ENCODE measurements at regions not wholly inside any gene's neighbourhood (a gene's known extent, or its start where the extent isn't known, plus 50 kb on each side); places are given as distances from the start of the nearest gene placed in this dataset.

GRCh38 chr4:123569541-123569940 lies 172.9 kb downstream of the SPRY1 start:
- peaks cover 3% of the 10 kb centered on the region for H3K9me3 ChIP-seq (ENCODE audit: severe bottlenecking)
- DNase-seq = no peak
- no peak overlapping the region for H3K27ac ChIP-seq
- no peaks in the 10 kb centered on the region for H3K27me3 ChIP-seq (ENCODE audit: insufficient read depth, low read depth, severe bottlenecking)
- no peak overlapping the region for H3K4me3 ChIP-seq (ENCODE audit: low read depth, low read length)
- TF ChIP-seq, protein P1, sequence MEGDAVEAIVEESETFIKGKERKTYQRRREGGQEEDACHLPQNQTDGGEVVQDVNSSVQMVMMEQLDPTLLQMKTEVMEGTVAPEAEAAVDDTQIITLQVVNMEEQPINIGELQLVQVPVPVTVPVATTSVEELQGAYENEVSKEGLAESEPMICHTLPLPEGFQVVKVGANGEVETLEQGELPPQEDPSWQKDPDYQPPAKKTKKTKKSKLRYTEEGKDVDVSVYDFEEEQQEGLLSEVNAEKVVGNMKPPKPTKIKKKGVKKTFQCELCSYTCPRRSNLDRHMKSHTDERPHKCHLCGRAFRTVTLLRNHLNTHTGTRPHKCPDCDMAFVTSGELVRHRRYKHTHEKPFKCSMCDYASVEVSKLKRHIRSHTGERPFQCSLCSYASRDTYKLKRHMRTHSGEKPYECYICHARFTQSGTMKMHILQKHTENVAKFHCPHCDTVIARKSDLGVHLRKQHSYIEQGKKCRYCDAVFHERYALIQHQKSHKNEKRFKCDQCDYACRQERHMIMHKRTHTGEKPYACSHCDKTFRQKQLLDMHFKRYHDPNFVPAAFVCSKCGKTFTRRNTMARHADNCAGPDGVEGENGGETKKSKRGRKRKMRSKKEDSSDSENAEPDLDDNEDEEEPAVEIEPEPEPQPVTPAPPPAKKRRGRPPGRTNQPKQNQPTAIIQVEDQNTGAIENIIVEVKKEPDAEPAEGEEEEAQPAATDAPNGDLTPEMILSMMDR (IDR thresholded peaks at IDR 0.05; ENCODE audit: low read depth, low read length) = no peak
- H3K36me3 ChIP-seq = no peaks in the 10 kb centered on the region

DNA sequence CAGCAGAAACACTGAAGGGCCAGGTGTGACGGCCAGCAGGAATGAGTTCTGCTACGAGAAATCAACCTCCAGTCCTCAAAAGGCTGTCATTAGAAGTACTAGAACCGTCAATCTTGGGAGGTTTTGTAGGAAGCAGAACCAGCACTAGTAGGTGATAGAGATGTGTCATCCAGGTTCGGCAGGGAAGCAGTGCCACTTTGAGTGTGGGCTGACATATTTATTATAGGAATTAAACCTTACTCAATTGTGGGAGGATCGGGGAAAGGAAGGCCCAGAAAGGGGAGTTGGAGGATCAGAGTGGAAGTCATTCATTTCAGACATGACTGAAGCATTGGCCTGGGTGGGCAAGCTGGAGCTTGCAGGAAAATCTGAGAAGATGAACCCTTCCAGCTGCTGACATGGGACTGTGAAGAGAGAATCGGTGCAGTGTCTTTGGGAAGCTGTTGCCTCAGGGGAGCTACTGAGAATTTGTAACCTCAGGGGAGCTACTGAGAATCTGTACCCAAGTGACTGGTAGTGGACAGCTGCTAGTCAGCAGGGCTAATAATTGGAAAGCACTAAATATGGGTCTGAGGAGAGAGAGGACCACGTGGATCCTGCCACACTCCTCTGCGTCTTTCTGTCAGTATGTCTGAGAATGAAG lies 177.4 kb downstream of the SPRY1 start:
- Histone ChIP-seq H3K9me3 (ENCODE audit: severe bottlenecking) (no peaks in the 10 kb centered on the region), H3K27me3 (ENCODE audit: insufficient read depth, low read depth, severe bottlenecking) (no peaks in the 10 kb centered on the region), H3K36me3 (no peaks in the 10 kb centered on the region), H3K27ac (no peak overlapping the region), H3K4me3 (ENCODE audit: low read depth, low read length) (no peak overlapping the region)
- DNase-seq = no peak
- TF ChIP-seq, protein P1 (IDR thresholded peaks at IDR 0.05; ENCODE audit: low read depth, low read length) = no peak

DNA sequence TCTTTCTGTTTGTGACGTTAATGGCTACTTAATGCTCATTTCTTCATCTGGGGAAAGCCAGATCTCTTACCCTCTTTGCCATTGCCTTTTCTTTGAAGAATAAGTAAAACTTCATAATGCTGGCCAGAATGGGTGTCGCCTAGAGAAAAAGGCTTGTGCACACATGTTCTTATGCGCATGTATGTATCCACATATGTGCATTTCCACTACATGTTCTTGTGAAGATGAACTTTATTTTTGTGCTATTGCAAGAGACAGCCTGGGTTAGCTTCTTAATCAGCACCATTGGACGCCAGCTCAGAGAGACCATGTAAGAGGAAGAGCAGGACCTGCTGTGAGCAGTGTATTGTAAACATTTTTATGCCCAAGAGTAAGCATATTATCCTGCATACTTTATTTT lies 178.7 kb downstream of the SPRY1 start:
- H3K4me3 ChIP-seq (ENCODE audit: low read depth, low read length) = no peak overlapping the region
- TF ChIP-seq, protein P1 (IDR thresholded peaks at IDR 0.05; ENCODE audit: low read depth, low read length) = no peak
- H3K27me3 ChIP-seq (ENCODE audit: insufficient read depth, low read depth, severe bottlenecking) = no peaks in the 10 kb centered on the region
- no peak overlapping the region for H3K27ac ChIP-seq
- no peak for DNase-seq
- no peaks in the 10 kb centered on the region for H3K36me3 ChIP-seq
- no peaks in the 10 kb centered on the region for H3K9me3 ChIP-seq (ENCODE audit: severe bottlenecking)

DNA sequence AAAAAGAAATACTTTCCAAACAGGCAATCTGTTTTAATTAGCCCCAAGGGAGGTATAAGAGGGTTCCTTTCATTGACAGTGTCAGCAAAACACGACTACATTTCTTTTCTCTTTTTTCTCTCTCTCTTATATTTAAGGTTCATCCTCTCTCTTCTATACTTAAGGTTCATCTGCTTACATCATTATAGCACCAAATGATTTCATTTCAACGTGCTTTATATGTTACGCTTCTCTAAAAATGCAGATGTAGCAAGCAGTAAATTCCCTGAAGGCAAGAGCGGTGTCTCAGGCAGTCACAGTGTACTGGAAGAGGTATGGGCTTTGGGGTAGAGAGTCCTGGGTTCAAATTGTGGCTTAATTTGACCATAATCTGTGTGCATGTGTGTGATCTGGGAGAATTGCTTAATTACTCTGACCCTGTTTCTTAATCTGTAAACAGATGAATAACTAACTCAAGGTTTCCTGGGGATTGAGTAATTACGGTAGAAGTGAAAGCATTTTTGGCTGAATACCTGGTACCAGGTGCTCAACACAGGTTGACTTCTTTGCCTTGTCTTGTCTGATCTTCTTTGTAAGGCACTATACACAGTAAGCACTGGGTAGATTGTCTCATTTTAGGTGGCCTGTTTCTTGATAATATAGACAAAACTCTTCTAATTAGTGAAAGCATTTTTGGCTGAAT lies 180.8 kb downstream of the SPRY1 start:
- TF ChIP-seq, protein P1 (IDR thresholded peaks at IDR 0.05; ENCODE audit: low read depth, low read length) = no peak
- no peak overlapping the region for H3K27ac ChIP-seq
- no peak overlapping the region for H3K4me3 ChIP-seq (ENCODE audit: low read depth, low read length)
- peaks cover 2% of the 10 kb centered on the region for H3K9me3 ChIP-seq (ENCODE audit: severe bottlenecking)
- H3K27me3 ChIP-seq (ENCODE audit: insufficient read depth, low read depth, severe bottlenecking) = no peaks in the 10 kb centered on the region
- DNase-seq = no peak
- H3K36me3 ChIP-seq = no peaks in the 10 kb centered on the region

DNA sequence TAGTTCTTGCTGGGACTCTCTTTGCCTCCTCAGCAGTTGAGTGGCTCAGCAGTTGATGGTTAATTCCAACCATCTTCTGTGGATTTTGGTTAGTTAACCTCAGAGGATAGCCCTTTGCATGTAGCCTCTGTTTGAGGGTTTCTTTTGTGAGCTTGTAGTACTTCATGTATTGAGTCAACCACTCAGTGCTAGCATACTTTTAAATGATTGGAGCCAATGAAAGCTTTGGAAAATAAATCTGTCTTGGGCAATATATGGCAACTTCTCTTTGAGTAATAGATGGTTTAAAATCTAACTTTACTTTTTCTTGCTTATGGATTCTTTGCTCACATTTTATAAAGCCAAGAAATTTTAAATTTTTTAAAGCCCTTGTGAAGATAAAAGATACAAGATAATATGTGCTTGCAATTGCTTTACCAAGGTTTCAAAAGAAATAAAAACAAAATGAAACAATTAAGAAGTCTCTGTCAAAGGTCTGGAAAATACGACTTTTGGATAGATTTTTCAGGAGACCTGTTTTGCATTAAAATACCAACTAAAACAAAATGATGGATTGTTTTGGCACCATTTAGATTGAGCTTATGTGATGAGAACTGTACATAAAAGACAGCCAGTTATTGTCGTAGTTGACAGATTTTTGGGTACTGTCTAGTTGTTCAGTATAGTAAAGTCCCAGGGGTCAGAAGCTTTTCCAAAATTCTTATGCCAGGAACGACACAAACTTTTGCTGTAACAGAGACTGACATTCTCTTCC lies 181.9 kb downstream of the SPRY1 start:
- no peak for DNase-seq
- no peak overlapping the region for H3K4me3 ChIP-seq (ENCODE audit: low read depth, low read length)
- no peaks in the 10 kb centered on the region for H3K27me3 ChIP-seq (ENCODE audit: insufficient read depth, low read depth, severe bottlenecking)
- no peak overlapping the region for H3K27ac ChIP-seq
- peaks cover 2% of the 10 kb centered on the region for H3K9me3 ChIP-seq (ENCODE audit: severe bottlenecking)
- TF ChIP-seq, protein P1 (IDR thresholded peaks at IDR 0.05; ENCODE audit: low read depth, low read length) = no peak
- H3K36me3 ChIP-seq = no peaks in the 10 kb centered on the region
